ENCODE measurements at regions not wholly inside any gene's neighbourhood (a gene's known extent, or its start where the extent isn't known, plus 50 kb on each side); places are given as distances from the start of the nearest gene placed in this dataset.

DNA sequence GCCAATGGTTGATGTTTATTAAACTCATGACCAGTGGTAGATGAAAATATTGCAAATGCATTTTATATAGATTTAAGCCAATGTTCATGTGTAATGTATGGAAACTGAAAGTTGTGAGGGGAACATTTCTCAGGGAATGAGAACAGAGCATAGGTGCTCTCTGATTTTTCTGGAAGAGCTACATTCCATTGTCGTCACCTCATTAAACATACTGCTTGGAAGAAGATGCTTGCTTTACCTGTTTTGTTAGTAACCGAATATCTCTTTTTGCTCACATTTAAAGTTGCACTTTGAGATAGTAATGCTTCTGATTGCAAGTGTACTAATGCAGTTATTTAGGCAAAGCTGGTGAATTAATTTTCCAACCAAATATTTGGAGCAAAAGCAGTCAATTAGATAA is 93.8 kb upstream of the CLCN4 start:
- TF ChIP-seq, protein P1, sequence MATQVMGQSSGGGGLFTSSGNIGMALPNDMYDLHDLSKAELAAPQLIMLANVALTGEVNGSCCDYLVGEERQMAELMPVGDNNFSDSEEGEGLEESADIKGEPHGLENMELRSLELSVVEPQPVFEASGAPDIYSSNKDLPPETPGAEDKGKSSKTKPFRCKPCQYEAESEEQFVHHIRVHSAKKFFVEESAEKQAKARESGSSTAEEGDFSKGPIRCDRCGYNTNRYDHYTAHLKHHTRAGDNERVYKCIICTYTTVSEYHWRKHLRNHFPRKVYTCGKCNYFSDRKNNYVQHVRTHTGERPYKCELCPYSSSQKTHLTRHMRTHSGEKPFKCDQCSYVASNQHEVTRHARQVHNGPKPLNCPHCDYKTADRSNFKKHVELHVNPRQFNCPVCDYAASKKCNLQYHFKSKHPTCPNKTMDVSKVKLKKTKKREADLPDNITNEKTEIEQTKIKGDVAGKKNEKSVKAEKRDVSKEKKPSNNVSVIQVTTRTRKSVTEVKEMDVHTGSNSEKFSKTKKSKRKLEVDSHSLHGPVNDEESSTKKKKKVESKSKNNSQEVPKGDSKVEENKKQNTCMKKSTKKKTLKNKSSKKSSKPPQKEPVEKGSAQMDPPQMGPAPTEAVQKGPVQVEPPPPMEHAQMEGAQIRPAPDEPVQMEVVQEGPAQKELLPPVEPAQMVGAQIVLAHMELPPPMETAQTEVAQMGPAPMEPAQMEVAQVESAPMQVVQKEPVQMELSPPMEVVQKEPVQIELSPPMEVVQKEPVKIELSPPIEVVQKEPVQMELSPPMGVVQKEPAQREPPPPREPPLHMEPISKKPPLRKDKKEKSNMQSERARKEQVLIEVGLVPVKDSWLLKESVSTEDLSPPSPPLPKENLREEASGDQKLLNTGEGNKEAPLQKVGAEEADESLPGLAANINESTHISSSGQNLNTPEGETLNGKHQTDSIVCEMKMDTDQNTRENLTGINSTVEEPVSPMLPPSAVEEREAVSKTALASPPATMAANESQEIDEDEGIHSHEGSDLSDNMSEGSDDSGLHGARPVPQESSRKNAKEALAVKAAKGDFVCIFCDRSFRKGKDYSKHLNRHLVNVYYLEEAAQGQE (IDR thresholded peaks at IDR 0.05; ENCODE audit: low read depth, low read length) = no peak
- TF ChIP-seq RFX5 (IDR thresholded peaks at IDR 0.05; ENCODE audit: low read length) (no peak), EP300 (IDR thresholded peaks at IDR 0.05; ENCODE audit: borderline replicate concordance in 1 of 2, low read depth in 1 of 2, low read length in 1 of 2) (no peak), TEAD4 (IDR thresholded peaks at IDR 0.05; ENCODE audit: borderline replicate concordance, insufficient read depth) (no peak), FOXM1 (IDR thresholded peaks at IDR 0.05; ENCODE audit: low read depth) (no peak)
- TF ChIP-seq, protein P2, sequence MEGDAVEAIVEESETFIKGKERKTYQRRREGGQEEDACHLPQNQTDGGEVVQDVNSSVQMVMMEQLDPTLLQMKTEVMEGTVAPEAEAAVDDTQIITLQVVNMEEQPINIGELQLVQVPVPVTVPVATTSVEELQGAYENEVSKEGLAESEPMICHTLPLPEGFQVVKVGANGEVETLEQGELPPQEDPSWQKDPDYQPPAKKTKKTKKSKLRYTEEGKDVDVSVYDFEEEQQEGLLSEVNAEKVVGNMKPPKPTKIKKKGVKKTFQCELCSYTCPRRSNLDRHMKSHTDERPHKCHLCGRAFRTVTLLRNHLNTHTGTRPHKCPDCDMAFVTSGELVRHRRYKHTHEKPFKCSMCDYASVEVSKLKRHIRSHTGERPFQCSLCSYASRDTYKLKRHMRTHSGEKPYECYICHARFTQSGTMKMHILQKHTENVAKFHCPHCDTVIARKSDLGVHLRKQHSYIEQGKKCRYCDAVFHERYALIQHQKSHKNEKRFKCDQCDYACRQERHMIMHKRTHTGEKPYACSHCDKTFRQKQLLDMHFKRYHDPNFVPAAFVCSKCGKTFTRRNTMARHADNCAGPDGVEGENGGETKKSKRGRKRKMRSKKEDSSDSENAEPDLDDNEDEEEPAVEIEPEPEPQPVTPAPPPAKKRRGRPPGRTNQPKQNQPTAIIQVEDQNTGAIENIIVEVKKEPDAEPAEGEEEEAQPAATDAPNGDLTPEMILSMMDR (IDR thresholded peaks at IDR 0.05) = no peak

Measured in SK-N-SH (cell line).